ENCODE measurements at regions not wholly inside any gene's neighbourhood (a gene's known extent, or its start where the extent isn't known, plus 50 kb on each side); places are given as distances from the start of the nearest gene placed in this dataset.

DNA sequence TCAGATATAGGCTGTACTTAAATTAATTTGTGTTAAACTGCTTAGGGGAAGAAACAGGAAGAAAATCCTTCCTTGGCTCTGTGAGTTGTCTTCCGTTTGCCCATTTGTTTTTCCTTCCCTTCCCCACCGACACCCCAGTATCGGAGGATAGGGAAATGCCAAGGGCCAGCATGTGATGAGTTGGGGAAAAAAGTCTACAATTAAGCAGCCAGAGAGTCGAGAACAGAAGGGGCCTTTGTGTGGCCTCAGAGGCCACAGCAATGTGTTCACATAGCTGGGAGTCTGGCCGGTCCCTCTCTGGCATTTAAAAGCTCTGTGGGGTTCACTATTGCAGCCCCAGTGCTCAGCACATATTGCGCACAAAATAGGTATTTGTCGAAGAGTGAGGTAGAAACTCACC is 489.3 kb downstream of the MATN1 start:
- no peak for TF ChIP-seq ZNF24 (IDR thresholded peaks at IDR 0.05)
- TF ChIP-seq TCF7 (IDR thresholded peaks at IDR 0.05; ENCODE audit: borderline replicate concordance): no peak
- TF ChIP-seq CTCF (IDR thresholded peaks at IDR 0.05 in 2 of 3, conservative IDR thresholded peaks at IDR 0.05 in 1 of 3; ENCODE audit: control insufficient read depth in 2 of 3, extremely low read depth in 1 of 3, insufficient read depth in 1 of 3, low read depth in 3 of 3, low read length in 3 of 3): no peak
- no peak for TF ChIP-seq EED (IDR thresholded peaks at IDR 0.05; ENCODE audit: low read depth)
- TF ChIP-seq NR2F1 (conservative IDR thresholded peaks at IDR 0.05): no peak
